Astrocyte (in vitro differentiated cells and primary cell): ENCODE measurements at regions not wholly inside any gene's neighbourhood (a gene's known extent, or its start where the extent isn't known, plus 50 kb on each side); places are given as distances from the start of the nearest gene placed in this dataset.

Source experiments
- EZH2 ChIP-seq: IDR thresholded peaks from 2 replicates; pipeline ENCODE4 v1.6.1; 2012; ENCODE audit warnings: mild to moderate bottlenecking, low read length, inconsistent platforms; ENCODE audit not compliant: insufficient read depth
- TF ChIP-seq, protein P1 (sequence below): IDR thresholded peaks from 2 replicates; pipeline ENCODE4 v1.5.1; 2011; ENCODE audit warnings: low read depth, mild to moderate bottlenecking, inconsistent platforms, low read length, moderate library complexity; ENCODE audit not compliant: insufficient read depth

- TF ChIP-seq, protein P1, sequence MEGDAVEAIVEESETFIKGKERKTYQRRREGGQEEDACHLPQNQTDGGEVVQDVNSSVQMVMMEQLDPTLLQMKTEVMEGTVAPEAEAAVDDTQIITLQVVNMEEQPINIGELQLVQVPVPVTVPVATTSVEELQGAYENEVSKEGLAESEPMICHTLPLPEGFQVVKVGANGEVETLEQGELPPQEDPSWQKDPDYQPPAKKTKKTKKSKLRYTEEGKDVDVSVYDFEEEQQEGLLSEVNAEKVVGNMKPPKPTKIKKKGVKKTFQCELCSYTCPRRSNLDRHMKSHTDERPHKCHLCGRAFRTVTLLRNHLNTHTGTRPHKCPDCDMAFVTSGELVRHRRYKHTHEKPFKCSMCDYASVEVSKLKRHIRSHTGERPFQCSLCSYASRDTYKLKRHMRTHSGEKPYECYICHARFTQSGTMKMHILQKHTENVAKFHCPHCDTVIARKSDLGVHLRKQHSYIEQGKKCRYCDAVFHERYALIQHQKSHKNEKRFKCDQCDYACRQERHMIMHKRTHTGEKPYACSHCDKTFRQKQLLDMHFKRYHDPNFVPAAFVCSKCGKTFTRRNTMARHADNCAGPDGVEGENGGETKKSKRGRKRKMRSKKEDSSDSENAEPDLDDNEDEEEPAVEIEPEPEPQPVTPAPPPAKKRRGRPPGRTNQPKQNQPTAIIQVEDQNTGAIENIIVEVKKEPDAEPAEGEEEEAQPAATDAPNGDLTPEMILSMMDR, result no peak
- TF ChIP-seq EZH2, result no peak
Measured at GRCh38 chr9:29228558-29228957, 1655.3 kb upstream of the C9orf72 start.
